ENCODE measurements at regions not wholly inside any gene's neighbourhood (a gene's known extent, or its start where the extent isn't known, plus 50 kb on each side); places are given as distances from the start of the nearest gene placed in this dataset.

- Histone ChIP-seq H3K4me1 (no peaks in the 10 kb centered on the region), H3K9me3 (no peaks in the 10 kb centered on the region), H3K27ac (no peak overlapping the region), H3K36me3 (no peaks in the 10 kb centered on the region), H3K4me3 (no peak overlapping the region), H3K27me3 (no peaks in the 10 kb centered on the region)
- intact Hi-C loops (cut with DNase I), result no loop called here
- no peak for DNase-seq (ENCODE audit: extremely low spot score in 2 of 2)
- TF ChIP-seq CTCF (IDR thresholded peaks at IDR 0.05) (no peak), POLR2A (IDR thresholded peaks at IDR 0.05) (no peak), POLR2AphosphoS5 (IDR thresholded peaks at IDR 0.05; ENCODE audit: insufficient read depth in 1 of 2, low read depth in 1 of 2) (no peak)
Observed at GRCh38 chr16:51952500-51952899, 594.4 kb downstream of the TOX3 start.

- no peaks in the 10 kb centered on the region for H3K27me3 ChIP-seq
- H3K4me3 ChIP-seq, result no peak overlapping the region
- intact Hi-C loops (cut with DNase I), result no loop called here
- H3K9me3 ChIP-seq, result no peaks in the 10 kb centered on the region
- TF ChIP-seq CTCF (IDR thresholded peaks at IDR 0.05) (no peak), POLR2A (IDR thresholded peaks at IDR 0.05) (no peak), POLR2AphosphoS5 (IDR thresholded peaks at IDR 0.05; ENCODE audit: insufficient read depth in 1 of 2, low read depth in 1 of 2) (no peak)
- no peak overlapping the region for H3K27ac ChIP-seq
- H3K36me3 ChIP-seq, result no peaks in the 10 kb centered on the region
- DNase-seq (ENCODE audit: extremely low spot score in 2 of 2), result no peak
- H3K4me1 ChIP-seq, result no peaks in the 10 kb centered on the region
Observed at GRCh38 chr16:51951668-51952298, 595.2 kb downstream of the TOX3 start.

DNA sequence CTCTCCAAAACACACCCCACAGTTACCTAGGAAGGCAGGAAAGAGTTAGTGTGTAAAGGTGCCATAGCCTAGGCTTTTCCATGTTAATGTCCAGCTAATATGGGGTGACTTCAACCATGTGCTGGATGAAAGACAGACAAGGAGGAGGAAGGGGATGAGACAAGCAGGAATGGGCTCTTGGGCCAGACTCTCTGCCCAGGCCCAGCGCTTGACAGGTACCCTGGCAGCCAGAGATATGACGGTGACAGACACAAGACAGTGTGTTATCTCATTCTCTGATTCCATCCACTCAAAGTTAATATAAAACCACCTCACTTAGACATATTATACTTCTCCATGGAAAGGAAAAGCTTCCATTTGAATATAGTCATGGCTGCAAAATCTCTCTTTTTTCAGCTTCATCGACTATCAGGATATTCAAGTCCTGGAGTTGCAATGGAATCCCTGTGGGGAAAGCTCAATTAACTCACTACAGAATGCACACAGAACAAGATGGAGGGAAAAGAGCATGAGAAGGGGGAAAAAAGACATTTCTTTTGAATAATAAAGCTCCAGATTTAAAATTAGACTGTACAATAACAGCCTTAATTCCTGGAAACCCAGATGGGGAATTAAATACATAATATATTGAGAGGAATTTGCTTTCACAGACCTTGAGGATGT is 596.7 kb downstream of the TOX3 start:
- DNase-seq (ENCODE audit: extremely low spot score in 2 of 2), result no peak

GRCh38 chr16:51949282-51949681 is 597.7 kb downstream of the TOX3 start:
- TF ChIP-seq POLR2AphosphoS5 (IDR thresholded peaks at IDR 0.05; ENCODE audit: insufficient read depth in 1 of 2, low read depth in 1 of 2) (no peak), POLR2A (IDR thresholded peaks at IDR 0.05) (no peak), CTCF (IDR thresholded peaks at IDR 0.05) (no peak)
- no peak overlapping the region for H3K27ac ChIP-seq
- H3K4me3 ChIP-seq, result no peak overlapping the region
- H3K27me3 ChIP-seq, result no peaks in the 10 kb centered on the region
- no peaks in the 10 kb centered on the region for H3K9me3 ChIP-seq
- no peaks in the 10 kb centered on the region for H3K4me1 ChIP-seq
- H3K36me3 ChIP-seq, result no peaks in the 10 kb centered on the region
- DNase-seq (ENCODE audit: extremely low spot score in 2 of 2), result no peak
- intact Hi-C loops (cut with DNase I), result no loop called here

More for the DNA sequence above, 596.7 kb downstream of the TOX3 start:
- Histone ChIP-seq H3K27ac (no peak overlapping the region), H3K36me3 (no peaks in the 10 kb centered on the region), H3K9me3 (no peaks in the 10 kb centered on the region), H3K4me3 (no peak overlapping the region), H3K27me3 (no peaks in the 10 kb centered on the region), H3K4me1 (no peaks in the 10 kb centered on the region)
- intact Hi-C loops (cut with DNase I), result no loop called here
- TF ChIP-seq CTCF (IDR thresholded peaks at IDR 0.05), result no peak
- no peak for TF ChIP-seq POLR2AphosphoS5 (IDR thresholded peaks at IDR 0.05; ENCODE audit: insufficient read depth in 1 of 2, low read depth in 1 of 2)
- no peak for TF ChIP-seq POLR2A (IDR thresholded peaks at IDR 0.05)

DNA sequence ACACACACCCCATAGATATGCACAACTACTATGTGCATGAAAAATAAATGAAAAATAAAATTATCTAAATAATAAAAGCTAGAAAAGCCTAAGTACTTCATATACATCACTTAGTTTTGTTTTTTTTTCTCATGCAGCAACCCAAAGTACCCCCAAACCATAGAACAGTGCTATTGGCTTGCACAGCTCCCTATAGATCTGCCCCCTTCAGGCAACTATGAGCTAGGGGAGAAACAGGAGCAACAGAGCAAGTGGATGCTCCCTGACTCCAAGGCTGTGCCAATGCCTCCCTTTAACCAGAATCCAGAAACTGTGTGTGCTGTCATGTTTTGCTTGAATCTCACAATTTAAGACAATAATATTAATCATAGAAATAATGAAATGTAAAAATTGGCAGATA is 605.5 kb downstream of the TOX3 start:
- Histone ChIP-seq H3K4me1 (no peaks in the 10 kb centered on the region), H3K27ac (no peak overlapping the region), H3K36me3 (no peaks in the 10 kb centered on the region), H3K4me3 (no peak overlapping the region), H3K9me3 (no peaks in the 10 kb centered on the region), H3K27me3 (no peaks in the 10 kb centered on the region)
- no peak for DNase-seq (ENCODE audit: extremely low spot score in 2 of 2)
- intact Hi-C loops (cut with DNase I), result no loop called here
- TF ChIP-seq CTCF (IDR thresholded peaks at IDR 0.05) (no peak), POLR2AphosphoS5 (IDR thresholded peaks at IDR 0.05; ENCODE audit: insufficient read depth in 1 of 2, low read depth in 1 of 2) (no peak), POLR2A (IDR thresholded peaks at IDR 0.05) (no peak)

Data from vagina (tissue), 2 donors.